ENCODE measurements at regions not wholly inside any gene's neighbourhood (a gene's known extent, or its start where the extent isn't known, plus 50 kb on each side); places are given as distances from the start of the nearest gene placed in this dataset.
A peak's percentile ranks its signal among the peaks of the same experiment; 100 is the strongest.

DNA sequence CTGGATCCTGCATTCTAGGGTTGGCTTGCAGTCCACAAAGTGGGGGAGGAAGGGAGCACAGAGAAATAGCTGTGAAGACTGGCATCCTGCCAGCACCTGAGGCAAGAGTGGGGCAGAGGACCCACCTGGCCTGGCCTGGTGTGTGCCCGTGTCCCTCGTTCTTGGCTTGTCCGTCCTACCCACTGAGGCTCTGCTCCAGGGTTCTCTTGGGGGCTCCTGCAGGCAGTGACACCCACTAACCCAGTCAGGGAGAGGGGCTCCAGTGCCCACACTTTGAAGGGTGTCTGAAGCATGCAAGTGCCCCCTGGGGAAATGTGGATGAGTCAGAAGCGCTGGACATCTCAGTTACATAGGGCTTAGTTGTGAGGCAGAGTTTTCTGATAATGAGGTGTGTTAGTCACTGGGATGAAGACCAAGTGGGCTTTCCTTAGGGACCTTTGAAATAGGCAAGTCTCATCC lies 79.4 kb downstream of the SLC4A3 start:
- Histone ChIP-seq H3K36me3 (replicated peaks in 1 of 2) (no peaks in the 10 kb centered on the region), H3K4me3 (no peak overlapping the region), H3K9me3 (replicated peaks in 1 of 3) (no peaks in the 10 kb centered on the region), H3K4me1 (replicated peaks in 1 of 2) (no peaks in the 10 kb centered on the region), H3K27ac (no peak overlapping the region), H3K27me3 (no peaks in the 10 kb centered on the region)
- intact Hi-C loops (cut with DNase I): no loop called here
- no peak for DNase-seq
- 85 to 100% (median 91%) methylated on average over 1 to 4 of the region's 4 CpGs for WGBS, 4 donors
- TF ChIP-seq POLR2A (IDR thresholded peaks at IDR 0.05): no peak
- TF ChIP-seq, protein P1, sequence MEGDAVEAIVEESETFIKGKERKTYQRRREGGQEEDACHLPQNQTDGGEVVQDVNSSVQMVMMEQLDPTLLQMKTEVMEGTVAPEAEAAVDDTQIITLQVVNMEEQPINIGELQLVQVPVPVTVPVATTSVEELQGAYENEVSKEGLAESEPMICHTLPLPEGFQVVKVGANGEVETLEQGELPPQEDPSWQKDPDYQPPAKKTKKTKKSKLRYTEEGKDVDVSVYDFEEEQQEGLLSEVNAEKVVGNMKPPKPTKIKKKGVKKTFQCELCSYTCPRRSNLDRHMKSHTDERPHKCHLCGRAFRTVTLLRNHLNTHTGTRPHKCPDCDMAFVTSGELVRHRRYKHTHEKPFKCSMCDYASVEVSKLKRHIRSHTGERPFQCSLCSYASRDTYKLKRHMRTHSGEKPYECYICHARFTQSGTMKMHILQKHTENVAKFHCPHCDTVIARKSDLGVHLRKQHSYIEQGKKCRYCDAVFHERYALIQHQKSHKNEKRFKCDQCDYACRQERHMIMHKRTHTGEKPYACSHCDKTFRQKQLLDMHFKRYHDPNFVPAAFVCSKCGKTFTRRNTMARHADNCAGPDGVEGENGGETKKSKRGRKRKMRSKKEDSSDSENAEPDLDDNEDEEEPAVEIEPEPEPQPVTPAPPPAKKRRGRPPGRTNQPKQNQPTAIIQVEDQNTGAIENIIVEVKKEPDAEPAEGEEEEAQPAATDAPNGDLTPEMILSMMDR (IDR thresholded peaks at IDR 0.05): no peak

DNA sequence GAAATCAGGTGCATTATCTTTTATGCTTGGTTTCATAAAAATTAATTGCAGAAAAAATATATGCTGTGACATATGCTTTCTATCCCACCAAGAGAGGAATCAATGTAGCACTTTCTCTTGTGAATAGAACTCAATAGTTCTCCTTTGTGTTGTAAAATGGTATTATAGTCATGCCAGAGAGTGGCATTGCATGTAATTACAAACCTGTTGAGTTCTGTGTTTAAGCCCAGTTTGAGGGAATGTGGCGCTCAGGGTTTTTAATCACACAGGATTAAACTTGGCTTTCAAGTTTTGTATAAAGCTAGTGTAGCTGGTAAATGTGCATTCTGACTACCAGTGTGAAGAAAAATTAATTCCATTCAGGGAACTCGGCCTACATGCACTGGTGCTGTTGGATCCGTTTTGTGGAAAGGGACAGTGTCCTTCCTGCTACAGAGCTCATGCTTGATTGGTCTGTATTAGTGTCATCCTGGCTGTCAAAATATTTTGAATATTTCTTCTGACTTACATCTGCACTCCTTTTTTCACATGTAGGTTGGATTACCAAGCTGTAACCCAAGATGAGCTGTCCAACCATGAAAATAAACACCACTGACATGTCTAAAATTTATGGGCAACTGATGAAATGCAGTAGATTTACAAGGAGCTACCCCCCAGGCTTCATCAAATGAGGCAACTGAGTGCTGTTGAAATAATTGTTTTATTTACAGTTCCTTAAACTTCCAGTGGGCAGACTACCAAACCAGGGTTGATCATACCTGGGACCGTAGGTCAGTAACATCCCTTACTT lies 80.3 kb downstream of the SLC4A3 start:
- no peak for DNase-seq
- no peaks in the 10 kb centered on the region for H3K9me3 ChIP-seq (replicated peaks in 1 of 3)
- H3K36me3 ChIP-seq (replicated peaks in 1 of 2): no peaks in the 10 kb centered on the region
- intact Hi-C loops (cut with DNase I): no loop called here
- WGBS, 4 donors: 78 to 81% (median 80%) methylated on average over 4 of the region's 4 CpGs
- no peak overlapping the region for H3K27ac ChIP-seq
- no peaks in the 10 kb centered on the region for H3K27me3 ChIP-seq
- no peaks in the 10 kb centered on the region for H3K4me1 ChIP-seq (replicated peaks in 1 of 2)
- H3K4me3 ChIP-seq: no peak overlapping the region
- TF ChIP-seq POLR2A (IDR thresholded peaks at IDR 0.05): no peak
- TF ChIP-seq, protein P1 (IDR thresholded peaks at IDR 0.05): no peak

DNA sequence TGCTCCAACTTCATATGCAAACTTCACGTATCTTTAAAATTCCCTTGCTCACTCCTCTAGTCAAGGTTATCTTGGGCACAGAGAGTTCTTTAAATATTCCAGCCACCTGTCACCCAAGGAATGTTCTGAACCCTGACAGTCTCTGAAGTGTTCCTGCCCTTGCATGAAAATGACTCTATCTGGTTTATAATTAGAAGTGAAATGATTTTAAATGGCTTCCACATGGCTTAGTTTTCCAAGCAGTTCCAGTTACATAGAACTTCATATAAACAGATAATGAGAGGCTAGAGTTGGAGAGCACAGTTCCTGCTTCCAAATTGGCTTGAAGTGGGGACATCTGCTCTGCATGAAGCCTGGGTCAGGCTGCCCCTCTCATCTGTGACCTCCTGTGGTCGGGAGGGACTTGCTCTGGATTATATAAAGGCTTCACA lies 81.9 kb downstream of the SLC4A3 start:
- Histone ChIP-seq H3K4me1 (replicated peaks in 1 of 2) (no peaks in the 10 kb centered on the region), H3K27ac (no peak overlapping the region), H3K27me3 (no peaks in the 10 kb centered on the region), H3K9me3 (replicated peaks in 1 of 3) (no peaks in the 10 kb centered on the region), H3K4me3 (no peak overlapping the region), H3K36me3 (replicated peaks in 1 of 2) (no peaks in the 10 kb centered on the region)
- TF ChIP-seq, protein P1 (IDR thresholded peaks at IDR 0.05): no peak
- TF ChIP-seq POLR2A (IDR thresholded peaks at IDR 0.05): no peak
- intact Hi-C loops (cut with DNase I): no loop called here
- WGBS, 4 donors: 45 to 53% (median 49%) methylated on average over 2 of the region's 2 CpGs
- no peak for DNase-seq

DNA sequence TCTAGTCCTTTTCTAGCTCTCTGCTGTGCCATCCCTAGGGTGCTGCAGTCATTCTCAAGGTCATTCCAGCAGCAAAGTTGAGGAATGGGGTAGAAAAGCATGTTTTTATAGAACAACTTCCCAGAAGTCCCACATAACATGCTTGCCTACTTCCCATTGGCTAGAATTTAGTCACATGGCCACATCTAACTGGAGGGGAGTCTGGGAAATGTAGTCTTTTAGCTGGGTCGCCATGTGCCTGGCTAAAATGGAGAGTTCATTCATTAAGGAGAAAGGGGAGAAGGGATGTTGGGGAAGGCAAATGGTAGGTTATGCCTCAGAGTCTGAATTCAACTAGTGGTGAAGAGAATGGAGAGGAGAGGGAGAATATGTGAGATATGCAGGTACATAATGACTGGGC lies 85.7 kb downstream of the SLC4A3 start:
- Histone ChIP-seq H3K36me3 (replicated peaks in 1 of 2) (no peaks in the 10 kb centered on the region), H3K4me3 (no peak overlapping the region), H3K27me3 (no peaks in the 10 kb centered on the region), H3K9me3 (replicated peaks in 1 of 3) (no peaks in the 10 kb centered on the region), H3K27ac (no peak overlapping the region), H3K4me1 (replicated peaks in 1 of 2) (no peaks in the 10 kb centered on the region)
- 43 to 67% (median 59%) methylated on average over 1 of the region's 1 CpG for WGBS, 4 donors
- intact Hi-C loops (cut with DNase I): no loop called here
- TF ChIP-seq POLR2A (IDR thresholded peaks at IDR 0.05): no peak
- TF ChIP-seq, protein P1 (IDR thresholded peaks at IDR 0.05): no peak
- DNase-seq: peak in 1 of 7 donors; percentile 13
